Activated T-cell treated with anti-CD3 and anti-CD28 coated beads, Interleukin-2, amount 50 U/mL, for 72 hours (primary cell): ENCODE measurements at regions not wholly inside any gene's neighbourhood (a gene's known extent, or its start where the extent isn't known, plus 50 kb on each side); places are given as distances from the start of the nearest gene placed in this dataset.
"Not testable (repeated sequence)": the region's sequence is repeated elsewhere in the genome, so short reads cannot be mapped to it uniquely, and the experiment has no call there.

Experiments used
- ATAC-seq, 2 donors: fragments of 150-1000 bp; cut with Tn5 transposase; replicated peaks in 1 of 2; 2 replicates each; pipeline ENCODE4 v1.10.0; 2021; ENCODE audit warnings: moderate library complexity in 2 of 2, mild to moderate bottlenecking in 1 of 2
- DNase-seq, 2 donors: peaks; one replicate each; pipeline ENCODE4 v3.0.0; 2021 to 2022; ENCODE audit warnings: mixed read lengths in 1 of 2
- H3K27ac Mint-ChIP-seq: one replicate; pipeline ENCODE4 v1.8.0; 2022; ENCODE audit warnings: mild to moderate bottlenecking, moderate library complexity, mixed read lengths
- H3K27me3 Mint-ChIP-seq: one replicate; pipeline ENCODE4 v1.8.0; 2022; ENCODE audit warnings: low read depth, mixed read lengths
- H3K36me3 Mint-ChIP-seq, 2 donors: one replicate each; pipeline ENCODE4 v1.8.0; 2022; ENCODE audit warnings: mixed read lengths in 2 of 2, mild to moderate bottlenecking in 1 of 2; ENCODE audit not compliant: insufficient read depth in 2 of 2
- H3K4me1 Mint-ChIP-seq: one replicate; pipeline ENCODE4 v1.8.0; 2022; ENCODE audit warnings: low read depth, mixed read lengths
- H3K4me3 Mint-ChIP-seq, 2 donors: one replicate each; pipeline ENCODE4 v1.8.0; 2022; ENCODE audit warnings: mild to moderate bottlenecking in 2 of 2, mixed read lengths in 2 of 2, moderate library complexity in 2 of 2
- H3K9me3 Mint-ChIP-seq, 2 donors: one replicate each; pipeline ENCODE4 v1.8.0; 2022; ENCODE audit warnings: mixed read lengths in 2 of 2

DNA sequence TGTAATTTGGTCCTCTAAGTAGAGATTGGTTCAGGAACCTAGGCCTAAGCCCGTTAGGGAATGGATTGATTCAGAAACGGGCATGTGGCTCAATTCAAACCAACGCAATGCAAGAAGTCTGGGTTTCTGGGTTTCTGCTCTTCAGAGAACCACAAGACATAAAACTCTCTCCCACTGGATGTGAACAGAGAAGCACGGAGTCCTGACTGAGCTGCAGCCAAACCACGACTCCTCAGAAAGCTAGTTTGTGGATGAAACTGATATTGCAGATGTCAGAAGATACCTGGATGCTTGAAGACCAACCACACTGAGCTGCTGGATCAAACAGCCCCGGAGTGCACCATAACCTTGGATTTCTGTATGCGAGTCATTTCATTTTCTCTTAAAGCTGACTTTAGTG, 50.0 kb downstream of the SOD2 start:
- Mint-ChIP-seq H3K36me3 (peaks cover 1 to 3% of the 10 kb centered on the region in 2 donors), H3K27ac (no peak overlapping the region), H3K4me1 (no peaks in the 10 kb centered on the region), H3K9me3 (peaks cover 0 to 1% of the 10 kb centered on the region in 2 donors), H3K27me3 (no peaks in the 10 kb centered on the region), H3K4me3 (no peak overlapping the region)
- ATAC-seq (no peak), DNase-seq (no peak)

DNA sequence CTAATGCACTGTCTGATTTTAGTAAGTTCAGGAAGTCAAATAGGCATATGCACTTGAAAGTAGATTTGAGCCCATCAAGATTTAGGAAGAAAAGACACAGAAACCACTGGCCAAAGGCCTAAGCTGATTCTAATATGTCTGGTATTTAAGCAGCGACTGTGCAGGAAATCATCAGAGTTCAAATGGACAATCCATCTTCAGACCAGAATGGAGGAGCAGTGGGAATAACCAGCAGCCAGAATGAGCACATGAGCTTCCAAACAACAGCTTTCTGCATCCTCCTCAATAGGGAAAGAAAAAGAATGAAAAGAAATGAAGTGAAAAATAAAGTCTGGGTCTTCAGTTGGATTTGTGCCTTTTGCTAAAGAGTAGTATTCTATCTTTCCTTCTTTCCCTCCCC, 50.6 kb downstream of the SOD2 start:
- peaks cover 1 to 3% of the 10 kb centered on the region in 2 donors for H3K36me3 Mint-ChIP-seq
- no peak overlapping the region for H3K4me3 Mint-ChIP-seq
- no peaks in the 10 kb centered on the region for H3K27me3 Mint-ChIP-seq
- H3K9me3 Mint-ChIP-seq: peaks cover 0 to 1% of the 10 kb centered on the region in 2 donors
- no peak for DNase-seq
- ATAC-seq: no peak
- H3K4me1 Mint-ChIP-seq: no peaks in the 10 kb centered on the region
- H3K27ac Mint-ChIP-seq: no peak overlapping the region

DNA sequence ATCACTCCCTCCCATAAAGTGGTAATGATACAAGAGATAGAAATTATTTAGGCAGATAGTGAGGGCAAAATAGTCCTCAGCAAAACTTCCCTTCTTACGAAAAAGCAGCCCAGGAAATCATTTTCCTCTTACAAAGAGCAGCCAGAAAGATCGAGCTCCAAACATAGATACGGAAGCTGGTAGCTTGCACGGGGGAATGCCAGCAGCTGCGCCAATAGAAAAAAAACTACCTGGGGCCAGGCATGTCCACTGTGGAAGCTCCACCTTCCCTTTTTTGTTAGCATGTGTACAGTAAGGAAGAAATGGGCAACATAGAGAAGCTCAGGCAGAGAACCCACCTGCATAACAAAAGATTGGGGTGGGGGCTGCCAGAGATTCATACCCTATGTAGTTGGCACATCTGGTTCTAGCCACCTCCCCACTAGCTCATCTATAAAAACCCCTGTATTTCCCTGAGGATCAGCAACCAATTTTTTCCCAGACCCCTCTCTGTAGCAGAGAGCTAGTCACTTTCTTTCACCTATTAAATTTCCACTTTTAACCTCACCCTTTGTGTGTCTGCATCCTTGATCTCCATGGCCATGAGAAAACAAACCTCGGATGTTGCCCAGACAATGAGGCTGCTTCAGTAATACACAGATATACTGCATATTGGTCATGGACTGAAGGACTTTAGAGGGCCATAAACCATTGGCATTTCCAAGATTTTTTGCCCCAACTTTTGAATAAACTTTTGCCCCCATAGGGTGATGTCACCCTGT, 52.1 kb downstream of the SOD2 start:
- peaks cover 1 to 3% of the 10 kb centered on the region in 2 donors for H3K36me3 Mint-ChIP-seq
- no peaks in the 10 kb centered on the region for H3K27me3 Mint-ChIP-seq
- peaks cover 0 to 1% of the 10 kb centered on the region in 2 donors for H3K9me3 Mint-ChIP-seq
- ATAC-seq: no peak
- H3K4me3 Mint-ChIP-seq: no peak overlapping the region
- H3K4me1 Mint-ChIP-seq: no peaks in the 10 kb centered on the region
- H3K27ac Mint-ChIP-seq: no peak overlapping the region
- no peak for DNase-seq

DNA sequence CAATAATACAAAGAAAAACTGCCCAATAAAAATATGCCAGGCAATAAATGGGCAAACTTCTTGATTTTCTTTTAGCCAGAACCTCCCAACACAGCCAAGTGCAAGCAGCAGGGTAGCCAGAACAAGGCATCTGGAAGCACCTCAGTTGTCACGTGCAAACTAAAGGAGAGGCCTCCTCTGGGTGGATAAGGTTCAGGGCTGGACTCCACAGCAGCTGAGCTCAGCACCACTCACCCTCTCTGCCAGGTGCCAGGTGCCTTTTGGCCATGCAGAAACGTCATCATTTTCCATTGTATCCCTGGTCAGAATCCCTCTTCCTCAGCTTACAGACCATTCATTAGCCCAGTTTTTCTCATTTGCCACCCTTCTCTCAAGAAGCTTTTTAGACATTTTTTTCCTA, 52.7 kb downstream of the SOD2 start:
- H3K36me3 Mint-ChIP-seq: peaks cover 1 to 3% of the 10 kb centered on the region in 2 donors
- H3K4me1 Mint-ChIP-seq: no peaks in the 10 kb centered on the region
- no peaks in the 10 kb centered on the region for H3K27me3 Mint-ChIP-seq
- H3K4me3 Mint-ChIP-seq: no peak overlapping the region
- DNase-seq (no peak), ATAC-seq (no peak)
- H3K9me3 Mint-ChIP-seq: peaks cover 0 to 1% of the 10 kb centered on the region in 2 donors
- no peak overlapping the region for H3K27ac Mint-ChIP-seq

DNA sequence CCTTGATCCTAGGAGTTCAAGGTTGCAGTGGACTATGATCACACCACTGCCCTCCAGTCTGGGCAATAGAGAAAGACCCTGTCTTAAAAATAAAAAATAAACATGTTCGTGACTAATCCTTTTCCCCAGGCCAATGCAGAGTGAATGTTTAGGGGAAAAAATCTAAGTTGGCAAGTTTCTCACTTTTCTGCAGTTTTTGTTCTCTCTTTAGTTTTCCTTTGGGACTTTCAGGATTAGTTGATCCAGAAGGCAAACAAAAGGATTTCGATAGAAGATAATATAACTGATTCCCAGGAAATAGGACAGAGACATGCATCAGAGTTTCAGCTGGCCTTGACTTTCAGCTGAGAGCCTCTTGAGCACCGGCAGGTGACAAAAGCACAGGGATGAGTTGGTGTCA, 53.3 kb downstream of the SOD2 start:
- H3K36me3 Mint-ChIP-seq: peaks cover 1 to 3% of the 10 kb centered on the region in 2 donors
- DNase-seq (no peak), ATAC-seq (no peak)
- H3K9me3 Mint-ChIP-seq: peaks cover 0 to 1% of the 10 kb centered on the region in 2 donors
- no peaks in the 10 kb centered on the region for H3K27me3 Mint-ChIP-seq
- H3K4me3 Mint-ChIP-seq: no peak overlapping the region
- H3K27ac Mint-ChIP-seq: no peak overlapping the region
- no peaks in the 10 kb centered on the region for H3K4me1 Mint-ChIP-seq

DNA sequence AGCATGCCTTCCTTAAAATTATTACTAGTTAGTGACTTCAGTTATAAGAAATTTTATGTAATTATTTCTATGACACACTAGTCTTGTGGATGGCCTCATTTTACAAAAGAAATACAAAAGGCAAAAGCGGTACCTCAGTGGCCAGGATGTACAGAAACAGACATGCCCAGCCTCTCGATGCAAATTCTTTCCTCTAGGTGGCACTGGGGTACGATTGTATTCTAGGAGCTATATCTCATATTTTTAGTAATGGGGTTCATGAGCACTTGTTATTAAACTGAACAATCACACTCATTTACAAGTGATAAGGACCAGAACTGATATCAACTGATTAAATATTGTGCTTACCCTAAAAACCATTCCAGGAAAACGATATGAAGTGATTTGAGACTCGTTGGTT, 59.8 kb downstream of the SOD2 start:
- ATAC-seq (no peak), DNase-seq (no peak)
- no peaks in the 10 kb centered on the region for H3K27me3 Mint-ChIP-seq
- no peak overlapping the region for H3K27ac Mint-ChIP-seq
- no peak overlapping the region for H3K4me3 Mint-ChIP-seq
- no peaks in the 10 kb centered on the region for H3K4me1 Mint-ChIP-seq
- H3K36me3 Mint-ChIP-seq: peaks cover 0 to 2% of the 10 kb centered on the region in 2 donors
- H3K9me3 Mint-ChIP-seq: no peaks in the 10 kb centered on the region

DNA sequence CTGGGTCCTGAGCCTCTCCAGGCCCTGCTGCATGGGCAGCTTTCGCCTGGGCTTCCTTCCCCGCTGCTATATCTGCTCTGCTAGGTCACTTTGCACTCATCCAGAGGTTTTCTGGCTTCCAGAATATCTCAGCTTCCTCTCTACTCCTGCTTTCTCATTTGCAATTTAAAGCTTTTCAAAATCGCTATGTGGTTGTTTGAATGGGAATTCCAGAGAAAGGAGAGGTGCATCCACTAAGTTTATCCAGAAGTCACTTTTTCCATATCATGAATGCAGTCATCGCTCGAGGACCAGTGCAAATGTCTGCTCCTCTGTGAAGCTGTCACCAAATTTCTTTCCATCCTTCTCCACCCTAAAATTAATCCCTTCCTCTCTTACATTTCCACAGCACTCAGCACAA, 61.2 kb downstream of the SOD2 start:
- no peaks in the 10 kb centered on the region for H3K9me3 Mint-ChIP-seq
- ATAC-seq (no peak), DNase-seq (no peak)
- no peaks in the 10 kb centered on the region for H3K27me3 Mint-ChIP-seq
- peaks cover 0 to 2% of the 10 kb centered on the region in 2 donors for H3K36me3 Mint-ChIP-seq
- no peaks in the 10 kb centered on the region for H3K4me1 Mint-ChIP-seq
- H3K4me3 Mint-ChIP-seq: no peak overlapping the region
- H3K27ac Mint-ChIP-seq: no peak overlapping the region

DNA sequence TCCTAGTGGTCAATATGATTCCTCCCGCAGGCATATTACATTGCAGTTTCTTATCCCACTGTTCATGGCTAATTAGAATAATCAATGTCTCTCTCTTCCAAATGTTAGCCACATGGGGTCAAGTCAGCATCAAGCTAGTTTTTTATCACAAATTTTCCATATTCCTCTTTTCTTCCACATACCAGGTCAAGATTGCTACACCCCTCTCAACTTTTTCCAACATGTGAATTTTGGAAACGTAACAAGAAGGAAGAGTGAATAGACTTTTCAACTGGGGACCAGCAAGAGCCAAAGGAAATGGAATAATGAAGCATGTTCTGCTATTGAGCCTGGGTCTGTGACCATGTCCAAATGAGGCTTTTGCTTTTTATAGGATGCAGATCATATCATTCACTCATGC, 65.1 kb downstream of the SOD2 start:
- Mint-ChIP-seq H3K27me3 (no peaks in the 10 kb centered on the region), H3K9me3 (no peaks in the 10 kb centered on the region), H3K27ac (no peak overlapping the region), H3K4me1 (no peaks in the 10 kb centered on the region), H3K36me3 (peaks cover 0 to 2% of the 10 kb centered on the region in 2 donors), H3K4me3 (no peak overlapping the region)
- ATAC-seq: no peak
- no peak for DNase-seq

DNA sequence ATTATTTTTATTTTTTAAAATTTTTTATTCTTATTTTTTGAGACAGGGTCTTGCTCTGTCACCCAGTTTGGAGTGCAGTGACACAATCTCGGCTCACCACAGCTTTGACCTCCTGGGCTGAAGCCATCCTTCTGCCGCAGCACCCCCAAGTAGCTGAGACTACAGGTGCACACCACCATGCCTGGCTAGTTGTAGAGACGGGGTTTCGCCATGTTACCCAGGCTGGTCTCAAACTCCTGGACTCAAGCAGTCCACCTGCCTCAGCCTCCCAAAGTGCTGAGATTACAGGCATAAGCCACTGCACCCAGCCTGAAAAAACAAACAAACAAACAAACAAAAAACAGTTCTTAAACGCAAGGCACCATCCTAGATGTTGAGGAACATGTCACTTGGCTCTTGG, 66.5 kb downstream of the SOD2 start:
- not testable (repeated sequence) for H3K4me1 Mint-ChIP-seq, ATAC-seq, H3K27ac Mint-ChIP-seq, DNase-seq, H3K27me3 Mint-ChIP-seq, H3K4me3 Mint-ChIP-seq, H3K9me3 Mint-ChIP-seq, H3K36me3 Mint-ChIP-seq

DNA sequence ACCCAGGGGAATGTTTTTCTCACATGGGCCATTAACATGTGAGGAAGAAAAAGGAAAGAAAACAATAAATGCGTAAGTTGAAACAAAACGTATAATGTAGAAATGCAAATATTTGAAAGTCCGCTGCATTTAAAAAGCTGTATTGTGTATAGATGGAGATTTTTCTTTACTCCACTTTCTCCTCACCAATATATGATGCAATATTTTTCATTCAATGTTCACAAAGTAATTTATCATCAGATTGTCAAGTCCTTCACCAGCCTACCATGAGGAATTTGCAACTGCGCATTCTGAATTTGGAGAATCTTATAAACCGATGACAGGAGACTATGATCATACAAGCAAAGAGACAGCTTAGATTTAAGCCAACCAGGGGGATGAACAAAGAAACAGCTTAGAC, 69.9 kb downstream of the SOD2 start:
- ATAC-seq: no peak
- H3K4me1 Mint-ChIP-seq: no peaks in the 10 kb centered on the region
- H3K27ac Mint-ChIP-seq: no peak overlapping the region
- H3K4me3 Mint-ChIP-seq: no peak overlapping the region
- no peak for DNase-seq
- H3K9me3 Mint-ChIP-seq: no peaks in the 10 kb centered on the region
- no peaks in the 10 kb centered on the region for H3K27me3 Mint-ChIP-seq
- H3K36me3 Mint-ChIP-seq: no peaks in the 10 kb centered on the region

DNA sequence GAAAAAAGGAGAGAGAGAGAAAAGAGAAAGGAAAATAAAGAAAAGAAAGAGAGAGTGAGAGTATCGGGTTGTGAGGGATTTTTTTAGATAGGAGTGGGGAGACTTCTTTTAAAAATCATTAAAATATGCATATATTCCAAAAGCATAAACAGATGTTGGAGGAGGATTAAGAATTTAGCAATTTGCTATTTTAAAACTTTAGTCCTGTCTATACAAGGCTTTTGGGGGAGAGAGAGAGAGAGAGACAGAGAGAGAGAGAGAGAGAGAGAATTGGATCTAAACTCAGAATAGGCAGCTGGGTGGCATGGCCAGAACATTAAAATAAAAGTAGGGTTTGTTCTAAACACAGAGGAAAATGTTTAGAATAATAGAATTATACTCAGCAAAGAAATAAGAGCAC, 72.1 kb downstream of the SOD2 start:
- Mint-ChIP-seq H3K4me3 (no peak overlapping the region), H3K9me3 (peaks cover 7 to 10% of the 10 kb centered on the region in 2 donors), H3K27ac (peak overlapping the region; percentile 55), H3K27me3 (no peaks in the 10 kb centered on the region), H3K4me1 (no peaks in the 10 kb centered on the region), H3K36me3 (peaks cover 5 to 6% of the 10 kb centered on the region in 2 donors)
- DNase-seq (no peak), ATAC-seq (no peak)

DNA sequence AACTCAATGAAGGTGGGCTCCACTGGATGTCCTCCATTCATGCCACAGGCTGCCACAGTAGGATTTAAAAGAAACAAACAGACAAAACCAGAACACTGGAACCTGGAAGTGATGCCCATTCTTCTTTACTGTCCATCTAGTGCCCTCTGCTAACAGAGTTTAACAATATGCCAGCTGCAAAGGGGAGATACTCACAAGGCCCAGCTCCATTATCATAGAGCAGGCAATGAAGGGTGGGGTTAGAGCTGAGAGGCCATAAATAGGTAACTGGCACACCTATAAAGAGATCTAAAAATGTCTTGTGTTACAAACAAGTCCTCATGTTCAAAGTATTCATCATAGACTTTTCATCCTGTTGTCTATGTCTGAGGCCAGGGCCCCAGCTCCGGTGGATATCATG, 75.6 kb downstream of the SOD2 start:
- H3K9me3 Mint-ChIP-seq: peaks cover 14 to 20% of the 10 kb centered on the region in 2 donors
- no peak overlapping the region for H3K4me3 Mint-ChIP-seq
- DNase-seq (no peak), ATAC-seq (no peak)
- no peaks in the 10 kb centered on the region for H3K27me3 Mint-ChIP-seq
- peaks cover 9 to 13% of the 10 kb centered on the region in 2 donors for H3K36me3 Mint-ChIP-seq
- no peaks in the 10 kb centered on the region for H3K4me1 Mint-ChIP-seq
- no peak overlapping the region for H3K27ac Mint-ChIP-seq

DNA sequence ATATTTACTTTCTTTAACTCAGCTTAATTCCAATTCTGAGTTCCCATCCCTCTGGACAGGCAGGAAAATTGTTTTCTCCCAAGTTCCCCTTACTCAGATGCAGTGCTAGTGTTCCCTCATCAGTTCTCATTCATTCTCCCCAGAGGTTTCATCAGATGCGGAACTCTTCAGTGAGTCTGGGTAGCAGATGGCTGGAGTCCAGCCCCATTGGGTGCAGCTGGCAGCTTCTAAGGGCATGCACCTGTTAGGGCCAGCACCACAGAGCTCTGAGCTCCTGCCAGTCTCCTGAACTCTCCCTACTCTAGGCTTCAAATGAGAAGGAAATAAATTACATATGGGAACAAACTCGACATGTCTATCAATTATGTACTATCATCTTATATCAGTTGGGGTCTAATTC, 76.6 kb downstream of the SOD2 start:
- Mint-ChIP-seq H3K4me1 (no peaks in the 10 kb centered on the region), H3K27me3 (no peaks in the 10 kb centered on the region), H3K27ac (no peak overlapping the region), H3K4me3 (no peak overlapping the region), H3K36me3 (peaks cover 9 to 13% of the 10 kb centered on the region in 2 donors), H3K9me3 (peaks cover 14 to 20% of the 10 kb centered on the region in 2 donors)
- no peak for ATAC-seq
- DNase-seq: no peak

DNA sequence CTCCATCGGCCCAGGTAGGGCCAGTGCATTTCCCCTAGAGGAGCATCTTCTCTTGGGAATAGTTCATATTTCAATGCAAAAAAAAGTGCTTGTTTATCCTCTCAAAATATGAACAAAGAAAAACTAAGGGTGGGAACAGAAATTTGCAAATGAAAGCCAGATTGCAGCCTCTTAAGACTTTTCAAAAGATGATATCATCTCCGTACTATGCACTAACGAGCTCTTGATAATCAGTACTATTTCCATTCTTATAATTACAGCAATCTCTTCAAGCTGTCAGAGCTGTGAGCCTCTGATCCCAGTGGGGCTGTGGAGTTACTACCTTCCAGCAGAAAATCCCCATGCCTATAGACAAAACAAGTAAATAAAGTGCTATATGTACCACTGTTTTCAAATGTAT, 77.1 kb downstream of the SOD2 start:
- H3K4me3 Mint-ChIP-seq: no peak overlapping the region
- ATAC-seq (no peak), DNase-seq (no peak)
- H3K27me3 Mint-ChIP-seq: no peaks in the 10 kb centered on the region
- H3K9me3 Mint-ChIP-seq: peaks cover 14 to 20% of the 10 kb centered on the region in 2 donors
- no peaks in the 10 kb centered on the region for H3K4me1 Mint-ChIP-seq
- H3K27ac Mint-ChIP-seq: no peak overlapping the region
- H3K36me3 Mint-ChIP-seq: peaks cover 9 to 13% of the 10 kb centered on the region in 2 donors
